GM21786 (cell line): ENCODE measurements at regions not wholly inside any gene's neighbourhood (a gene's known extent, or its start where the extent isn't known, plus 50 kb on each side); places are given as distances from the start of the nearest gene placed in this dataset.
"Not testable (repeated sequence)": the region's sequence is repeated elsewhere in the genome, so short reads cannot be mapped to it uniquely, and the experiment has no call there.

ENCODE experiments used
- ATAC-seq: cut with Tn5 transposase; IDR thresholded peaks from one replicate; pipeline ENCODE4 v1.9.1; 2021; ENCODE audit not compliant: unreplicated experiment

DNA sequence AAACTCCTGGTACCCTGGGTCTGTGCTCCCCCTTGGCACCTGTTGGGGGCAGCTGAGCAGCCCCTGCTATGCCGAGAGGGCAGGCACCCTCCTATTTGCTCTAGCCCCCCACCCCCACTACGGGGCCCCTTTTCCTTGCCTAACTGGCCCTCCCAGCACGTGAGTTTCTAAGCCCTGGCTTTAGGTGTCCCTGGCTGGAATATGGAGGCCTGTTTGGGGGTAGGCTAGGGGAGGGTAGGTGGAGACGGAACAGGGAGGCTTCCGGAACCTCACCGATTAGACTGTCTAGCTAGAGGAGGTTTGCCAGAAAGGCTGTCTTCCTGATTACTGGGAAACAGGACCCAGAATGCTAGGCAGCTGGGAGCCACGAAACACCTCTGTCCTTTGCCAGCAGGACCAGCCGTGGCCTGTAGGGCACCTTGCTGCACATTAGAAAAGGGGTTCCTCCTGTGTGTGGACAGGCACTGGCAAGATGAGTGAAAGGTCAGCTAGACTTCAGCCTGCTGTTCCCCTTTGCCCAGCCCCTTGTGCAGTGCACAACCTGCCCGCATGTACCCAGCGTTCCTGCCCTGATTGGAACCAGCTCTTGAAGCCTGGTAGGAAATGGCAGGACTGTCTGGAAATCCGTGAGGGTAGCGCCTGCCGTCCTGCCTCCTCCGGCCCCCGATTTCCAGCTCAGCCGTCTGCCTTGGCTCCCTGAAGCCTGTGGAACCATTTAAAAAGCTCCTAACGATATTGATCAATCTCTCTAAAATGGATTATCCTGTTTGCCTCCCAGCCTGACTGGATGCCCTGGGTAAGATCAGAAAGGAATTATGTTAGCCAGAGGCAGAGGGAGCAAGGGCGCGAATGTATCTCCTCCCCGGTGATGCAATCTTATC lies 83.4 kb upstream of the GSE1 start:
- no peak for ATAC-seq

DNA sequence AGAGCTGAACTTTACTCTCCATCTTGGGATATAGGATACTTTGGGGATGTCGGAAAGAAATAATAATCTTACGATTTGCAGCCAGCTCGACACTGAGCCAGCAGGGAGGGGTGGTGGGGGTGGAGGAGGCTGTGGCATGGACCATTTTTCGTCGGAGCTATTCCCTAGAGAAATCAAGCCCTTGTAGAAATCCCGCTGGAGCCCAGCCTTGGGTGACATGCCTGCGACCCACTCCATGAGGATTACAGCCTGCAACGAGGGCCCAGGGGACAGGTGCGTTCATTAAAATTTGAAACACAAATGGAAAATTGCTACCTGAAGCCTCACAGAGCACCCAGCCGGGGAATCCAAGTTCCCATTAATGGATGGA lies 82.8 kb upstream of the GSE1 start:
- no peak for ATAC-seq

DNA sequence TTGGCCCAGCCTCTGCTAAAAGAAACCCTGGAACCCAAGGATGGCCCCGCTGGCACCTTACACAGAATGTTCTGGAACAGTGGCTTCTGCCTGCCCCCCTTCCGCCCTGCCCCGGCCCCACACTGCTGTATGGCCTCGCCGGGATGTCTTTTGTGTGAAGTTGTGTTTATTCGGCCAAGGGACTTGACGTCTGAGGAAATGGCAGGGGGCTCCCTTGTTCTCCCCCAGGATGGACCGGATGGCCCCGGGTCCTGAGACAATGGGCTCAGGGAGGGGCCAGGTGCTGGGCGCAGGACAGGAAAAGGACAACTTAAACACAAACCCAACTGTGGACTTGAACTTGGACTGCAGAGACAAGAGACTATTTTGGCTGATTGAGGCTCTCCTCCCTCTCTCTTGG lies 81.6 kb upstream of the GSE1 start:
- no peak for ATAC-seq

DNA sequence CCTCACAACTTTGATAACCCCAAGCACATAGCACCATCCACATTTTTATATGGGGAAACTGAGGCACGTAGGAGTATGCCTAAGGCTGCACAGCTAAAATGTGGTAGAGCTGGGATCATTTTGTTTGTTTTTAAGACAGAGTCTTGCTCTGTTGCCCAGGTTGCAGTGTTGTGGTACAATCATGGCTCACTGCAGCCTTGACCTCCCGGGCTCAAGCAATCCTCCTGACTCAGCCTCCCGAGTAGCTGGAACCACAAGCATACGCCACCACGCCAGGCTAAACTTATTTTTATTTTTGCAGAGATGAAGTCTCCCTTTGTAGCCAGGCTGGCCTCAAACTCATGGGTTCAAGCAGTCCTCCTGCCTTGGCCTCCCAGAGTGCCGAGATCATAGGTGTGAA lies 81.0 kb upstream of the GSE1 start:
- ATAC-seq, result no peak

GRCh38 chr16:85533593-85533992 lies 79.5 kb upstream of the GSE1 start:
- ATAC-seq, result not testable (repeated sequence)

DNA sequence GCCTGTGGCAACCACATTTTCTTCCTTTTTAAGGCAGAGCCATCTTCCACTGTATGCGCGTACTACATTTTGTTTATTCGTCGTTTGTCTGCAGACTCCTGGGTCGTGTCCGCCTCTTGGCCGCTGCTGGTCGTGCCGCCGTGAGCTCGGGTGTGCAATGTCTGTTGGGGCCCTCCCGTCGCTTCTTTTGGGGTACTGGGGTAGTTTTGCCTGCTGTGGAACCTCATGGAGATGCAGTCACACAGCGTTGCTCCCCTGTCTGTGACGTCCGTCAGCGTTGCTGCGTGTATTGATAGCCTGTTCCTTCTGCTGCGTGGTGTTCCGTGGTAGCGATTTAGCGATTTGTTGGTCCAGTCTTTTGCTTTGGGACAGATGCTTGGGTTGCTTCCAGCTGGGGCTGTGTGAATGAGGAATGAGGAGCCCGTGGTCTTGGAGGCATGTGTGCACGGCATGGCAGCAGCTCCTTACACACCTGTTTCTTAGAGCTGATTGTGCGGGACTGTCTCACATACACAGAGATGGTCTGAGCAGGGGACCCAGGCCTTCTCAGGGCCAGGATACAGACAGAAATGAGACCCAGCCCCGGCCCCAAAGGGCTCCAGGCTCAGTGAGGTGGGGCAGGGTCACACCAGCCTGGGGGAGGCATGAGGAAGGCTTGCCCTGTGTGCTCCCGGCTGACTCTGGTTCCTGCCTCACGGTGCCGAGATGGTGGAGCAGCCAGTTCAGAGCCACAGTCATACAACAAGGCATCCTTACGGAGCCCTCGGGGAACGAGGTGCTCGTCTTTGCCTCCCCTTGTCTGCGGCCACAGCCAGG lies 78.4 kb upstream of the GSE1 start:
- no peak for ATAC-seq

GRCh38 chr16:85535352-85536072 lies 77.6 kb upstream of the GSE1 start:
- no peak for ATAC-seq

DNA sequence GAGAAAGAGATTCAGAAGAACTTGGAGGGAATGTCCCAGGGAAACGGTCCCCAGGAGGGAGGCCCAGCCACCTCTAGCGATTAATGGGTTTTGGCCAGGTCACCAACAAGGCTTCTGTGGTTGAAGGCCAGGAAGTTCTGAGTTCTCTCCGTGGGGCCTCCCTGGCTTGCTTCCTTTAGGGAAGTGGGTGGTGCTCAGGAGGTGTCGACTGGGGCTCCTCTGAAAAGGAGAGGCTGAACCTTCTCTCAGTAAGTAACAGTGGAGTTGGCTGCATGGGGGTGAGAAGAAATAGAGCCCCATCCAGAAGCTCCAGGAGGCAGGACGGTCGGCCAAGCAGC lies 77.1 kb upstream of the GSE1 start:
- no peak for ATAC-seq

DNA sequence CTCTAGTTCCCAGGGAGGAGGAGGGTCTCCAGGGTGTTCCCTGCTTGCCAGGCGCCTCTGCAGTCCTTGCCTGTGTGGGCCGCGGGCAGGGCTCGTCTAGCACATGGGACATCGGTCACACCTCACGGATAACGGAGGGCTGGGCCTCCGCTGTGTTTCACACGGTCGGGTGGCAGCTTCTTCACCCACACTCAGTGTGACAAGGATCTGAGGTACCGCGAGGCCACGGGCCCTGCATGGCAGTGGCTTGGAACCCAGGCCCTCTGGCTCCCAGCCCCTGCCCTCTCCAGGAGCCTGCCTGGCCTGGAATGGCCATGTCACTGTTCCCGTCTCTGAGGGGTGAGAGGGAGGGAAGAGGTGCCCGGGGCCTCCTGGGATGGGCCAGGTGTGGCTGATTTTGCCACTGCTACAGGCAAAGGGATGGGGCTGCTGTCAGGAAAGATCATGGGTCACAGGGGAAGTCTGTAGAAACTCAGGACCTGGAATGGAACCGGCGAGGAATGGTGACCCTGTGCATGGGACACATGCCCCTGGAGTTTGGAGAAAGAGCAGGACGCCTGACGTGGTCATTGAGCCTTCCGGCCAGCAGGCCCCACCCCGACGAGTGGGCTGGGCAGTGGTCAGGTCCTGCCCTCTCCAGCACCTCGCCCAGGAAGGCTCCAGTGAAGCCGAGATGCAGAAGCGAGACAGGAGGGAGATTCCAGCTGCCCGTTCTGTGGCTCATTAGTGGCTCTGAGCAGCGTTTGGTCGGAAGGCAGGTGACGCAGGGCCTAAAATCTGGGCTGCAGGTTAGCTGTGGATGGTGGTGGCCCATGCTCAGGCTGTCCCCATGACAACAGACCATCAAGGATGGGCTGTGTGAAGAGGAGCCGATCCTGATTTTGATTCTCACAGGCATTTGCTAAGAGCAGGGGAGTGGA lies 76.5 kb upstream of the GSE1 start:
- no peak for ATAC-seq

DNA sequence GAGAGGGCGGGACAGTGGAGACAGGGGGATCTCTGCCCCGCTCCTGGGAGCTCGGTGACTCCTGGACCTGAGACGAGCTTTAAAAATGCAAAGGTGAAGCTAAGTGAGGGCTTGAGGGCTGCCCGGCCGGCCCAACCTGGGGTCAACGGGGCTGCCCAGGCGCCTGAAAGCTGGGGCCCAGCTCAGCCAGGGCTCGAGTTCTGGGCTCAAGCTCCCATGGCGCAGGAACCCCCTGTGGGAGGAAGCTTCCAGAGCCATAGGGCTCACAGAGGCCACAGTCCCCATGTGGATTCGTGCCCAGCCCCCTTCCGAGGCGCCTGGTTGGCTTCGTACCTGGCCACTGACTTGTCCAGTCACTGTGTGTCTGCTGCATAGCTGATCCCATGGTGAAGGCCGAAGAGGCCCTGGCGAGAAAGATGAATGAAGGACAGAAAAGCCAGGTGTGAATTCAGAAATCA lies 75.8 kb upstream of the GSE1 start:
- ATAC-seq, result no peak

- no peak for ATAC-seq
Observed at GRCh38 chr16:85537795-85538401, 75.2 kb upstream of the GSE1 start.

GRCh38 chr16:85539084-85539483 lies 74.0 kb upstream of the GSE1 start:
- ATAC-seq, result no peak

DNA sequence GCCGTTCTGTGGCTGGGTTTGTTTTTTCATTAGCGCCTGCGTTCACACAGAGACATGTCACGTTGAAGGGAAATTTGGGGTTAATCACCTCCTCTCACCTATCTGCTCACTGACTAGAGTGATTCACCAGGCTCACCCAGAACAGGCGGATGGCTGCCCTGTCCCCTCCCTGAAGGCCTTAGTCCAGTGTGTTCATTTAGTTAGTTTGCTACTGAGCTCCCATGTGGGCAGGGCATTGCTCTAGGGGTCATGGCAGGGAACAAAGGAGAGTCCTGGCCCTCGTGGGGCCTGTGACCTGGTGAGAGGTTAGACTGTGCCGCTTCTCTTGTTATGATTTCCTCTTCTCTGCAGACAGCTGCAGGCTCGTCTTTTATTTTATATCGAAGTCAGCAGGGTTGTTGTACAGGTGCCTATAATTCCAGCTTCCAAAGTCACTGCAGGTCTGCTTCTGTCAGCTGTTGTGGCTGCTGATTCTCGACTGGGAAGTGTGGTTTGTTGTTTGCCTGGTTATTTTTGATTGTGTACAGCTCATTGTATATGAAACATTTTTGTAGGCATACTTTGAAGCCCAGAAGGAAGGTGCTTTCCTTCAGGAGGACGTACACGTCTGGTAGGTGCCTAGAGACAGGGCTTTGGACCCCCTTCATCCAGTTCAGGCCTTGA lies 73.4 kb upstream of the GSE1 start:
- ATAC-seq, result no peak

DNA sequence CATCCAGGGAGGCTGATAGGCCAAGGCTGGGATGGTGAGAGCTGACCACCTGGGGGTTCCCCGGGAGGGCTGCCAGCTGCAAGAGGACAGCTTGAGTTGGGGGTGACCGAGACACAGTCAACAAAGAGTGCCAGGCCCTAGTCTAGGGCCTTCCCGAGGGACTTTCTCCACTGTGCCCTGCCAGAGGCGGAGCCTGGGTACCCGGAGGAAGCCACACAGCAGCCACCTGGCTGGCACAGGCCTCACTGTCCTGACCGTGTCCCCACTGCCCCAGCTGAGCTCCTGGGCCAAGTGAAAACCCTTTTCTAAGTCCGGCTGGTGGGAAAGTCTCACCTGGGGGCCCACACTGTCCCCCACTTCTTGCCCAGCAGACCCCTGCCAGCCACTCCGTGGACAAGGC lies 71.9 kb upstream of the GSE1 start:
- no peak for ATAC-seq

GRCh38 chr16:85541619-85541979 lies 71.5 kb upstream of the GSE1 start:
- no peak for ATAC-seq

DNA sequence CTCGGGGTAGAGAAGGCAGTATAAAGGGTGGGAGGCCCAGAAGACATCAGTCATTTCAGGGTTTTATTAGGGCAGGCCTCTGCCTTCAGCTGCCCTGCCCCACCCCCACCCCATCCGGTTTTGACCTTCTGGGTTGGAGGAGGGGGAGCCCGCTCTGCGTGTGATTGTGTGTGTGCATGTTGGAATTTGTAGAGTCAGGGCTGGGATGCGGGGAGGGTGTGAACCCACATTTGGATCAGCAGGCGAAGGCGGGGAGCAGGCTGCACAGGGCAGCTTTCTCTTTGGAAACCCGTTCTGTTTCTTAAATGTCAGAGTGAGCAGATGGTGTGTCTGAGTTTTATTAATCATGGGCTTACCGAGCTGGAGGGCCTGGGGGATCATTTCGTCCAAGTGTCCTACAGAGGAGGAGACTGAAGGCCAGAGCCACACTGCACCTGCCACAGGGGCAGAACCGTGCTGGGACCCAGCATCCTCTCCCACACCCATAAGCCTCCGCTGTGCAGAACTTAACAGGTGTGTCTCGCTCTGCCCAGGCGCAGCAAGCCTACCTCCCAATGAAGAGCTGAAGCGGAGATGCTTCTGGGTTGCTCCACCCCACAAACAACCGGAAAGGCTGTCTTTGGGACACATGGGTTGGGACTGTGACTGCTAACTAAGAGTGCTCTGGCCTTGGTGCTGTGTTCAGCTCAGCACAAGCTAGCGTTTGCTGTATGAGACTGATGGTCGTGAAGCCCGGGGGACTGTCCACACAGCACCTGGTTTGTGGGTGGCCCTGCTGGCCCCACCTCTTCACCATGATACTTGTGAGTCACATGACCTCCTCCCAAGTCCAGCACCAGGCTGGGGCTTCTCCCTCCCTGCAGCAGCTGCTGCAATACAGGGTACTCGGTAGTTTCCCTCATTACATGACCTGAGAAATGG lies 70.9 kb upstream of the GSE1 start:
- no peak for ATAC-seq

GRCh38 chr16:85543536-85543935 lies 69.6 kb upstream of the GSE1 start:
- ATAC-seq, result no peak

DNA sequence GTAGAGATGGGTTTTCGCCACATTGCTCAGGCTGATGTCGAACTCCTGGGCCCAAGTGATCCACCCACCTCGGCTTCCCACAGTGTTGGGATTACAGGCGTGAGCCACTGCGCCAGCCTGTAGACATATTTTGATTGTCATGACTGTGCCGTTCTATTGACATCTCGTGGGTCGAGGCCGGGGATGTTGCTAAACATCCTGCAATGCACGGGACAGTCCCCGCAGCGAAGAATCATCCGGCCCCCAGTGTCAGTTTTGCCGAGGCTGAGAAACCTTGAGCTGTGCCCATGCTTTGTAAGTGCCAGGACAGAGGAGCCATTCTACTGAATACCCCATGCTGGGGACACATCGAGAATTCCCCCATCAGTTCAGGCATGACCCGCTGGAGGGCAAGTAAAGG lies 69.1 kb upstream of the GSE1 start:
- no peak for ATAC-seq

- no peak for ATAC-seq
Observed at GRCh38 chr16:85544668-85545067, 68.5 kb upstream of the GSE1 start.
